WTC11 (cell line): ENCODE measurements at regions not wholly inside any gene's neighbourhood (a gene's known extent, or its start where the extent isn't known, plus 50 kb on each side); places are given as distances from the start of the nearest gene placed in this dataset.

ENCODE experiments used
- ATAC-seq: fragments of 200-7000 bp; cut with Tn5 transposase; 2 replicates; pipeline ENCODE4 v1.10.0; 2021; ENCODE audit warnings: mild to moderate bottlenecking, moderate library complexity
- CTCF ChIA-PET: fragments of 300-600 bp; sonication (Branson Sonifier 250); formaldehyde crosslinking; loops from one replicate; lab custom pipeline; 2021; ENCODE audit warnings: antibody characterized with exemption; lab: Charles Lee
- POLR2A ChIA-PET: fragments of 350-600 bp; sonication (Branson Sonifier 250); formaldehyde crosslinking; loops from one replicate; lab custom pipeline; 2021; ENCODE audit warnings: antibody characterized with exemption; lab: Charles Lee
- DNase-seq: peaks from one replicate; pipeline ENCODE4 v3.0.0; 2021; ENCODE audit warnings: low spot score
- H3K27ac Mint-ChIP-seq: 2 replicates; pipeline ENCODE4 v1.8.0; 2021; ENCODE audit warnings: mixed read lengths
- H3K27me3 Mint-ChIP-seq: 2 replicates; pipeline ENCODE4 v1.8.0; 2021; ENCODE audit warnings: low read depth, mild to moderate bottlenecking, moderate library complexity, mixed read lengths
- H3K36me3 Mint-ChIP-seq: 2 replicates; pipeline ENCODE4 v1.8.0; 2021; ENCODE audit warnings: mixed read lengths
- H3K4me1 Mint-ChIP-seq: 2 replicates; pipeline ENCODE4 v1.8.0; 2022; ENCODE audit warnings: mixed read lengths
- H3K4me3 Mint-ChIP-seq: 2 replicates; pipeline ENCODE4 v1.8.0; 2021; ENCODE audit warnings: mild to moderate bottlenecking, moderate library complexity, mixed read lengths
- H3K9me3 Mint-ChIP-seq: 2 replicates; pipeline ENCODE4 v1.8.0; 2021; ENCODE audit warnings: mixed read lengths
- ELF4 ChIP-seq: sonication (generic); formaldehyde crosslinking; IDR thresholded peaks from 2 replicates; pipeline ENCODE4 v1.8.1; 2022; ENCODE audit warnings: low read depth, mild to moderate bottlenecking, moderate library complexity, missing genetic modification reagents
- EMX1 ChIP-seq: fragments of 250-450 bp; sonication (Bioruptor Pico); IDR thresholded peaks from 2 replicates; pipeline ENCODE4 v1.8.0; 2021; ENCODE audit warnings: mild to moderate bottlenecking
- ESRRA ChIP-seq: sonication (generic); formaldehyde crosslinking; IDR thresholded peaks from 2 replicates; pipeline ENCODE4 v1.8.1; 2022; ENCODE audit warnings: mild to moderate bottlenecking, missing genetic modification reagents, borderline replicate concordance
- KAT7 ChIP-seq: sonication (generic); formaldehyde crosslinking; IDR thresholded peaks from 2 replicates; pipeline ENCODE4 v1.8.1; 2023; ENCODE audit warnings: missing genetic modification reagents, mild to moderate bottlenecking, borderline replicate concordance
- NFATC4 ChIP-seq: fragments of 250-450 bp; sonication (Bioruptor Pico); IDR thresholded peaks from 2 replicates; pipeline ENCODE4 v1.9.0; 2021; ENCODE audit warnings: mild to moderate bottlenecking
- NFE2L1 ChIP-seq: sonication (generic); formaldehyde crosslinking; IDR thresholded peaks from 2 replicates; pipeline ENCODE4 v1.8.1; 2023; ENCODE audit warnings: missing genetic modification reagents
- PRRX2 ChIP-seq: fragments of 250-450 bp; sonication (Bioruptor Pico); IDR thresholded peaks from 2 replicates; pipeline ENCODE4 v1.8.0; 2021; ENCODE audit warnings: mild to moderate bottlenecking
- RELA ChIP-seq: sonication (generic); formaldehyde crosslinking; IDR thresholded peaks from 2 replicates; pipeline ENCODE4 v1.8.1; 2022; ENCODE audit warnings: missing genetic modification reagents, mild to moderate bottlenecking, borderline replicate concordance
- SOX15 ChIP-seq: fragments of 250-450 bp; sonication (Bioruptor Pico); IDR thresholded peaks from 2 replicates; pipeline ENCODE4 v1.9.0; 2021; ENCODE audit warnings: mild to moderate bottlenecking
- SP1 ChIP-seq: sonication (generic); formaldehyde crosslinking; conservative IDR thresholded peaks from 2 replicates; pipeline ENCODE4 v1.8.1; 2022; ENCODE audit warnings: missing genetic modification reagents
- TP53 ChIP-seq: sonication (generic); formaldehyde crosslinking; IDR thresholded peaks from 2 replicates; pipeline ENCODE4 v1.8.1; 2023; ENCODE audit warnings: mild to moderate bottlenecking, missing genetic modification reagents
- ZBTB21 ChIP-seq: sonication (generic); formaldehyde crosslinking; IDR thresholded peaks from 2 replicates; pipeline ENCODE4 v1.8.1; 2023; ENCODE audit warnings: mild to moderate bottlenecking, missing genetic modification reagents, borderline replicate concordance
- ZNF219 ChIP-seq: sonication (generic); formaldehyde crosslinking; IDR thresholded peaks from 2 replicates; pipeline ENCODE4 v1.8.0; 2023; ENCODE audit warnings: missing genetic modification reagents, mild to moderate bottlenecking, borderline replicate concordance
- ZNF232 ChIP-seq: sonication (generic); formaldehyde crosslinking; IDR thresholded peaks from 2 replicates; pipeline ENCODE4 v1.8.0; 2022; ENCODE audit warnings: mild to moderate bottlenecking, missing genetic modification reagents
- TF ChIP-seq, protein P1 (sequence below): sonication (generic); formaldehyde crosslinking; IDR thresholded peaks from 2 replicates; pipeline ENCODE4 v1.8.0; 2022; ENCODE audit warnings: mild to moderate bottlenecking, missing genetic modification reagents
- TF ChIP-seq, protein P2 (sequence below): sonication (generic); formaldehyde crosslinking; IDR thresholded peaks from 2 replicates; pipeline ENCODE4 v1.8.0; 2022; ENCODE audit warnings: mild to moderate bottlenecking, missing genetic modification reagents
- TF ChIP-seq, protein P3 (sequence below): fragments of 250-450 bp; sonication (Bioruptor Pico); IDR thresholded peaks from 2 replicates; pipeline ENCODE4 v1.9.0; 2021; ENCODE audit warnings: mild to moderate bottlenecking
- TF ChIP-seq, protein P4 (sequence below): sonication (generic); formaldehyde crosslinking; IDR thresholded peaks from 2 replicates; pipeline ENCODE4 v1.8.1; 2023; ENCODE audit warnings: mild to moderate bottlenecking, missing genetic modification reagents, moderate library complexity
- TF ChIP-seq, protein P5 (sequence below): sonication (generic); formaldehyde crosslinking; IDR thresholded peaks from 2 replicates; pipeline ENCODE4 v1.8.1; 2022; ENCODE audit warnings: mild to moderate bottlenecking, moderate library complexity, missing genetic modification reagents
- TF ChIP-seq, protein P6 (sequence below): sonication (generic); formaldehyde crosslinking; IDR thresholded peaks from 2 replicates; pipeline ENCODE4 v1.8.1; 2022; ENCODE audit warnings: low read depth, mild to moderate bottlenecking, moderate library complexity, missing genetic modification reagents, borderline replicate concordance

DNA sequence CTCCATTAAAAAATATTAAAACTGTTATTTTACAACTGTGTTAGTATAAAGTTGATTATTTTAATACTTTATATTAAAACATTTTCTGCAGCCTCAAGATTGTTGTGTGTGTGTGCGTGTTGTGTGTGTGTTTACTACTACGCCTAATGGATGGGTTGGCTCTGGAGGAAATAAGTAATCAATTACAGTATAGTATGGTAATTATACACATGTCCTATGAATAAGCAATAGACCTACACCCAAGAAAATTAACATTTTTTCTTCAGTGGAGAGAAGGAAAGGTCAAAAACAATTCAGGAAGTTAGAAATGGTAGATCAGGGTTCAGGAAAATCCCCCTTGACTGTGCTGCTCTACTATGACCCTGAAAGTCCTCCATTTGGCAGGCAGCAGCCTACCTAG is 65.7 kb upstream of the DYRK2 start:
- no peak for ATAC-seq
- CTCF ChIA-PET, result no interaction called here

DNA sequence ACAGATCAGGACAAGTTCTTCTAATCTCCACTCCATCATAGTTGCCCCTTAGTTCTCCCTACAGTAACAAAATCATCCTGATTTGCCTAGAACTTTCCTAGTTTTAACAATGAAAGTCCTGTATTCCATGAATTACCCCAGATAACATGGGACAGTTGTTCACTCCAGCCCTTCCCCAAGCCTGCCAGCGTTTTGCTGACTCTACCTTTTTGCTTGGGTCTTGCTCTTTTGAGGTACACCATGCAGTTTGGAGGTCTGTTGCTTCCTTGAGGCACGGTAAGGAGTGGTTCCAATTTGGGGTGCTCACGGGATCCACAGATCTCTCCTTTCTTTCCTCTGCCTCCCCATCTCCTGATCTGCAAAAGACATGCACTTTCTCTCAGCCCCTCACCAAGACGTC is 61.6 kb upstream of the DYRK2 start:
- no peak overlapping the region for H3K4me3 Mint-ChIP-seq
- no peak for DNase-seq
- no peak for TF ChIP-seq NFE2L1 (CRISPR knock-in tag)
- no peak for TF ChIP-seq ESRRA (CRISPR knock-in tag)
- TF ChIP-seq NFATC4, result no peak
- TF ChIP-seq, protein P1, sequence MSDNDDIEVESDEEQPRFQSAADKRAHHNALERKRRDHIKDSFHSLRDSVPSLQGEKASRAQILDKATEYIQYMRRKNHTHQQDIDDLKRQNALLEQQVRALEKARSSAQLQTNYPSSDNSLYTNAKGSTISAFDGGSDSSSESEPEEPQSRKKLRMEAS (CRISPR knock-in tag), result no peak
- TF ChIP-seq SOX15 (CRISPR knock-in tag), result no peak
- TF ChIP-seq EMX1, result no peak
- TF ChIP-seq ZNF219 (CRISPR knock-in tag), result no peak
- TF ChIP-seq, protein P2, sequence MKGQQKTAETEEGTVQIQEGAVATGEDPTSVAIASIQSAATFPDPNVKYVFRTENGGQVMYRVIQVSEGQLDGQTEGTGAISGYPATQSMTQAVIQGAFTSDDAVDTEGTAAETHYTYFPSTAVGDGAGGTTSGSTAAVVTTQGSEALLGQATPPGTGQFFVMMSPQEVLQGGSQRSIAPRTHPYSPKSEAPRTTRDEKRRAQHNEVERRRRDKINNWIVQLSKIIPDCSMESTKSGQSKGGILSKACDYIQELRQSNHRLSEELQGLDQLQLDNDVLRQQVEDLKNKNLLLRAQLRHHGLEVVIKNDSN (CRISPR knock-in tag), result no peak
- TF ChIP-seq SP1 (CRISPR knock-in tag), result no peak
- TF ChIP-seq, protein P3, sequence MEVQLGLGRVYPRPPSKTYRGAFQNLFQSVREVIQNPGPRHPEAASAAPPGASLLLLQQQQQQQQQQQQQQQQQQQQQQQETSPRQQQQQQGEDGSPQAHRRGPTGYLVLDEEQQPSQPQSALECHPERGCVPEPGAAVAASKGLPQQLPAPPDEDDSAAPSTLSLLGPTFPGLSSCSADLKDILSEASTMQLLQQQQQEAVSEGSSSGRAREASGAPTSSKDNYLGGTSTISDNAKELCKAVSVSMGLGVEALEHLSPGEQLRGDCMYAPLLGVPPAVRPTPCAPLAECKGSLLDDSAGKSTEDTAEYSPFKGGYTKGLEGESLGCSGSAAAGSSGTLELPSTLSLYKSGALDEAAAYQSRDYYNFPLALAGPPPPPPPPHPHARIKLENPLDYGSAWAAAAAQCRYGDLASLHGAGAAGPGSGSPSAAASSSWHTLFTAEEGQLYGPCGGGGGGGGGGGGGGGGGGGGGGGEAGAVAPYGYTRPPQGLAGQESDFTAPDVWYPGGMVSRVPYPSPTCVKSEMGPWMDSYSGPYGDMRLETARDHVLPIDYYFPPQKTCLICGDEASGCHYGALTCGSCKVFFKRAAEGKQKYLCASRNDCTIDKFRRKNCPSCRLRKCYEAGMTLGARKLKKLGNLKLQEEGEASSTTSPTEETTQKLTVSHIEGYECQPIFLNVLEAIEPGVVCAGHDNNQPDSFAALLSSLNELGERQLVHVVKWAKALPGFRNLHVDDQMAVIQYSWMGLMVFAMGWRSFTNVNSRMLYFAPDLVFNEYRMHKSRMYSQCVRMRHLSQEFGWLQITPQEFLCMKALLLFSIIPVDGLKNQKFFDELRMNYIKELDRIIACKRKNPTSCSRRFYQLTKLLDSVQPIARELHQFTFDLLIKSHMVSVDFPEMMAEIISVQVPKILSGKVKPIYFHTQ (CRISPR knock-in tag), result no peak
- no peak for TF ChIP-seq PRRX2 (CRISPR knock-in tag)
- no peak for TF ChIP-seq TP53
- TF ChIP-seq, protein P4, sequence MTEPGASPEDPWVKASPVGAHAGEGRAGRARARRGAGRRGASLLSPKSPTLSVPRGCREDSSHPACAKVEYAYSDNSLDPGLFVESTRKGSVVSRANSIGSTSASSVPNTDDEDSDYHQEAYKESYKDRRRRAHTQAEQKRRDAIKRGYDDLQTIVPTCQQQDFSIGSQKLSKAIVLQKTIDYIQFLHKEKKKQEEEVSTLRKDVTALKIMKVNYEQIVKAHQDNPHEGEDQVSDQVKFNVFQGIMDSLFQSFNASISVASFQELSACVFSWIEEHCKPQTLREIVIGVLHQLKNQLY, result no peak
- TF ChIP-seq, protein P5, sequence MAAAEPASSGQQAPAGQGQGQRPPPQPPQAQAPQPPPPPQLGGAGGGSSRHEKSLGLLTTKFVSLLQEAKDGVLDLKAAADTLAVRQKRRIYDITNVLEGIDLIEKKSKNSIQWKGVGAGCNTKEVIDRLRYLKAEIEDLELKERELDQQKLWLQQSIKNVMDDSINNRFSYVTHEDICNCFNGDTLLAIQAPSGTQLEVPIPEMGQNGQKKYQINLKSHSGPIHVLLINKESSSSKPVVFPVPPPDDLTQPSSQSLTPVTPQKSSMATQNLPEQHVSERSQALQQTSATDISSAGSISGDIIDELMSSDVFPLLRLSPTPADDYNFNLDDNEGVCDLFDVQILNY (CRISPR knock-in tag), result no peak
- TF ChIP-seq RELA (CRISPR knock-in tag), result no peak
- no peak for TF ChIP-seq ZBTB21 (CRISPR knock-in tag)
- TF ChIP-seq ZNF232 (CRISPR knock-in tag), result no peak
- ChIA-PET CTCF (no interaction called here), POLR2A (no interaction called here)
- no peak overlapping the region for H3K27ac Mint-ChIP-seq
- no peaks in the 10 kb centered on the region for H3K36me3 Mint-ChIP-seq
- peaks cover 6% of the 10 kb centered on the region; the same call in 1 of the 2 replicates for H3K4me1 Mint-ChIP-seq
- H3K27me3 Mint-ChIP-seq, result peaks cover 2% of the 10 kb centered on the region; the same call in 1 of the 2 replicates
- ATAC-seq, result no peak
- H3K9me3 Mint-ChIP-seq, result no peaks in the 10 kb centered on the region

More for the DNA sequence above, 65.7 kb upstream of the DYRK2 start:
- Mint-ChIP-seq H3K36me3 (no peaks in the 10 kb centered on the region), H3K27ac (no peak overlapping the region), H3K4me3 (no peak overlapping the region), H3K4me1 (peaks cover 6% of the 10 kb centered on the region; the same call in 1 of the 2 replicates), H3K9me3 (peaks cover 5% of the 10 kb centered on the region; the same call in 1 of the 2 replicates), H3K27me3 (no peaks in the 10 kb centered on the region)
- POLR2A ChIA-PET, result interaction anchor here (0.7 kb wide), 1 partner anchor 249 kb away, joined by 3 read pairs; no protein-coding TSS in a partner anchor
- TF ChIP-seq, protein P1 (CRISPR knock-in tag), result no peak
- no peak for TF ChIP-seq ELF4
- TF ChIP-seq, protein P6, sequence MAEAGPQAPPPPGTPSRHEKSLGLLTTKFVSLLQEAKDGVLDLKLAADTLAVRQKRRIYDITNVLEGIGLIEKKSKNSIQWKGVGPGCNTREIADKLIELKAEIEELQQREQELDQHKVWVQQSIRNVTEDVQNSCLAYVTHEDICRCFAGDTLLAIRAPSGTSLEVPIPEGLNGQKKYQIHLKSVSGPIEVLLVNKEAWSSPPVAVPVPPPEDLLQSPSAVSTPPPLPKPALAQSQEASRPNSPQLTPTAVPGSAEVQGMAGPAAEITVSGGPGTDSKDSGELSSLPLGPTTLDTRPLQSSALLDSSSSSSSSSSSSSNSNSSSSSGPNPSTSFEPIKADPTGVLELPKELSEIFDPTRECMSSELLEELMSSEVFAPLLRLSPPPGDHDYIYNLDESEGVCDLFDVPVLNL (CRISPR knock-in tag), result no peak
- TF ChIP-seq, protein P3 (CRISPR knock-in tag), result no peak
- TF ChIP-seq KAT7 (CRISPR knock-in tag), result no peak
- DNase-seq, result no peak
